Motor neuron (in vitro differentiated cells): ENCODE measurements at regions not wholly inside any gene's neighbourhood (a gene's known extent, or its start where the extent isn't known, plus 50 kb on each side); places are given as distances from the start of the nearest gene placed in this dataset.
"Not testable (repeated sequence)": the region's sequence is repeated elsewhere in the genome, so short reads cannot be mapped to it uniquely, and the experiment has no call there.

ENCODE experiments used
- ATAC-seq, 8 experiments: fragments of 200-7000 bp; cut with Tn5 transposase; replicated peaks in 6 of 8; 2 replicates each; pipeline ENCODE4 v1.8.0; 2021; ENCODE audit warnings: mild to moderate bottlenecking in 8 of 8, moderate library complexity in 8 of 8
- H3K27ac ChIP-seq, 2 donors: fragments of 250-450 bp; sonication (Bioruptor Pico); 2 replicates each; pipeline ENCODE4 v1.9.0; 2021; ENCODE audit warnings: antibody characterized with exemption in 2 of 2, mild to moderate bottlenecking in 2 of 2, moderate library complexity in 1 of 2
- H3K4me1 ChIP-seq, 2 donors: fragments of 250-450 bp; sonication (Bioruptor Pico); replicated peaks in 1 of 2; 2 replicates each; pipeline ENCODE4 v1.6.1; 2021; ENCODE audit warnings: antibody characterized with exemption in 2 of 2, mild to moderate bottlenecking in 2 of 2, moderate library complexity in 1 of 2
- H3K4me3 ChIP-seq, 5 donors: fragments of 250-450 bp; sonication (Bioruptor Pico); 2 replicates each; pipeline ENCODE4 v1.9.0; 2021; ENCODE audit warnings: antibody characterized with exemption in 5 of 5, mild to moderate bottlenecking in 5 of 5, moderate library complexity in 4 of 5
- WGBS, 10 experiments: fragments of 450-650 bp; shearing (Covaris generic); methylation state at CpG; one replicate each; pipeline ENCODE4 v1.0.0; 2022; 5-methylcytosine and 5-hydroxymethylcytosine counted together
- in situ Hi-C, 9 experiments: fragments of 400-800 bp; cut with MboI; loops; one replicate each; pipeline ENCODE4 v1.15.0; 2021; ENCODE audit warnings: low sequenced_read_pairs in 9 of 9, low pct_unique_long_range_greater_than_20kb in 2 of 9; ENCODE audit not compliant: unreplicated experiment in 9 of 9

- peaks cover 0 to 17% of the 10 kb centered on the region in 2 donors for H3K4me1 ChIP-seq
- H3K27ac ChIP-seq = no peak overlapping the region
- 27 to 100% (median 89%) methylated on average over 1 to 10 of the region's 10 CpGs; no CpG with 5 or more reads in 2 of the 10 experiments for WGBS, 10 experiments
- H3K4me3 ChIP-seq = no peak overlapping the region
- no peak for ATAC-seq
- in situ Hi-C loops = no loop called here
Measured at GRCh38 chr14:89719366-89720075, 235.0 kb downstream of the EFCAB11 start.

GRCh38 chr14:89708982-89709625, 245.4 kb downstream of the EFCAB11 start:
- ATAC-seq = peak in 3 of 8 experiments; percentile 85 to 96 (median 91)
- H3K4me3 ChIP-seq = no peak overlapping the region
- WGBS, 10 experiments = 40 to 91% (median 79%) methylated on average over 1 to 3 of the region's 3 CpGs
- in situ Hi-C loops = no loop called here
- no peaks in the 10 kb centered on the region for H3K4me1 ChIP-seq
- H3K27ac ChIP-seq = no peak overlapping the region

GRCh38 chr14:89707086-89707485, 247.4 kb downstream of the EFCAB11 start:
- in situ Hi-C loops = no loop called here
- ATAC-seq = no peak
- no peak overlapping the region for H3K4me3 ChIP-seq
- WGBS, 10 experiments = 83 to 100% (median 95%) methylated on average over 2 of the region's 2 CpGs; no CpG with 5 or more reads in 7 of the 10 experiments
- peaks cover 1 to 2% of the 10 kb centered on the region in 2 donors for H3K4me1 ChIP-seq
- H3K27ac ChIP-seq = no peak overlapping the region

GRCh38 chr14:89702876-89703200, 251.7 kb downstream of the EFCAB11 start:
- peaks cover 16 to 19% of the 10 kb centered on the region in 2 donors for H3K4me1 ChIP-seq
- H3K27ac ChIP-seq = no peak overlapping the region
- H3K4me3 ChIP-seq = no peak overlapping the region
- in situ Hi-C loops = no loop called here
- ATAC-seq = no peak
- WGBS, 10 experiments = 60 to 100% (median 100%) methylated on average over 1 to 2 of the region's 2 CpGs; no CpG with 5 or more reads in 7 of the 10 experiments

GRCh38 chr14:89702073-89702875, 252.3 kb downstream of the EFCAB11 start:
- in situ Hi-C loops = no loop called here
- Histone ChIP-seq H3K4me3 (no peak overlapping the region), H3K4me1 (peaks cover 16 to 19% of the 10 kb centered on the region in 2 donors), H3K27ac (peak overlapping the region in 1 of 2 donors; percentile 19)
- peak in 3 of 8 experiments; percentile 9 to 51 (median 43) for ATAC-seq
- WGBS, 10 experiments = 13 to 100% (median 83%) methylated on average over 2 to 6 of the region's 6 CpGs

- Histone ChIP-seq H3K27ac (peak overlapping the region in 1 of 2 donors; percentile 42), H3K4me3 (peak overlapping the region; percentile 16 to 38 (median 31)), H3K4me1 (peaks cover 16 to 19% of the 10 kb centered on the region in 2 donors)
- ATAC-seq = peak; percentile 91 to 95 (median 92)
- 0 to 80% (median 32%) methylated on average over 1 to 18 of the region's 81 CpGs; no CpG with 5 or more reads in 2 of the 10 experiments for WGBS, 10 experiments
- in situ Hi-C loops = no loop called here
Measured at GRCh38 chr14:89701211-89702043, 253.1 kb downstream of the EFCAB11 start.

GRCh38 chr14:89700801-89701200, 253.7 kb downstream of the EFCAB11 start:
- H3K4me1 ChIP-seq = peaks cover 16 to 19% of the 10 kb centered on the region in 2 donors
- H3K27ac ChIP-seq = peak overlapping the region in 1 of 2 donors; percentile 42
- in situ Hi-C loops = no loop called here
- peak overlapping the region in 2 of 5 donors; percentile 30 to 38 for H3K4me3 ChIP-seq
- ATAC-seq = peak in 7 of 8 experiments; percentile 7 to 36 (median 23)
- 0 to 61% (median 31%) methylated on average over 2 to 12 of the region's 12 CpGs; no CpG with 5 or more reads in 1 of the 10 experiments for WGBS, 10 experiments

GRCh38 chr14:89699071-89699470, 255.5 kb downstream of the EFCAB11 start:
- Histone ChIP-seq H3K4me3 (no peak overlapping the region), H3K27ac (no peak overlapping the region), H3K4me1 (peaks cover 16 to 19% of the 10 kb centered on the region in 2 donors)
- 48 to 95% (median 75%) methylated on average over 5 to 6 of the region's 6 CpGs; no CpG with 5 or more reads in 1 of the 10 experiments for WGBS, 10 experiments
- in situ Hi-C loops = no loop called here
- ATAC-seq = no peak

GRCh38 chr14:89697281-89698060, 257.1 kb downstream of the EFCAB11 start:
- Histone ChIP-seq H3K4me3 (no peak overlapping the region), H3K27ac (no peak overlapping the region), H3K4me1 (peaks cover 16 to 19% of the 10 kb centered on the region in 2 donors)
- ATAC-seq = no peak
- in situ Hi-C loops = no loop called here
- WGBS, 10 experiments = 73 to 100% (median 88%) methylated on average over 1 to 8 of the region's 8 CpGs; no CpG with 5 or more reads in 2 of the 10 experiments

- no peak for ATAC-seq
- Histone ChIP-seq H3K4me3 (no peak overlapping the region), H3K27ac (no peak overlapping the region), H3K4me1 (peaks cover 7% of the 10 kb centered on the region in 2 donors)
- in situ Hi-C loops = no loop called here
- 57 to 100% (median 89%) methylated on average over 1 to 2 of the region's 2 CpGs; no CpG with 5 or more reads in 4 of the 10 experiments for WGBS, 10 experiments
Measured at GRCh38 chr14:89695846-89696245, 258.7 kb downstream of the EFCAB11 start.

GRCh38 chr14:89690139-89690538, 264.4 kb downstream of the EFCAB11 start:
- Histone ChIP-seq H3K4me3 (no peak overlapping the region), H3K4me1 (peaks cover 3% of the 10 kb centered on the region in 2 donors), H3K27ac (no peak overlapping the region)
- no peak for ATAC-seq
- WGBS, 10 experiments = 68 to 100% (median 90%) methylated on average over 4 to 7 of the region's 7 CpGs; no CpG with 5 or more reads in 1 of the 10 experiments
- in situ Hi-C loops = no loop called here

GRCh38 chr14:89689711-89690110, 264.8 kb downstream of the EFCAB11 start:
- WGBS, 10 experiments = 20 to 100% (median 80%) methylated on average over 1 to 4 of the region's 7 CpGs; no CpG with 5 or more reads in 1 of the 10 experiments
- H3K27ac ChIP-seq, in situ Hi-C loops, H3K4me3 ChIP-seq, ATAC-seq, H3K4me1 ChIP-seq: not testable (repeated sequence)
